Keratinocyte (primary cell): ENCODE measurements at regions not wholly inside any gene's neighbourhood (a gene's known extent, or its start where the extent isn't known, plus 50 kb on each side); places are given as distances from the start of the nearest gene placed in this dataset.

Experiments used
- CTCF ChIP-seq, 3 experiments: IDR thresholded peaks in 1 of 3; conservative IDR thresholded peaks in 1 of 3; optimal IDR thresholded peaks in 1 of 3; 2 replicates in 2 of 3; 3 replicates in 1 of 3; pipeline versions ENCODE3 to v1.5.1; 2011; ENCODE audit warnings: low read length in 3 of 3, mild to moderate bottlenecking in 3 of 3, moderate library complexity in 2 of 3, control low read depth in 1 of 3, inconsistent platforms in 1 of 3; ENCODE audit not compliant: insufficient read depth in 2 of 3; ENCODE audit errors: extremely low read depth in 1 of 3
- EZH2 ChIP-seq: IDR thresholded peaks from one replicate; pipeline ENCODE4 v1.6.1; 2012; ENCODE audit warnings: inconsistent platforms, mild to moderate bottlenecking, low read length, moderate library complexity

GRCh38 chr18:61093965-61094364 is 239.3 kb upstream of the CDH20 start:
- TF ChIP-seq CTCF (optimal IDR thresholded peaks at IDR 0.05 in 1 of 3, IDR thresholded peaks at IDR 0.05 in 1 of 3, conservative IDR thresholded peaks at IDR 0.05 in 1 of 3; ENCODE audit: extremely low read depth in 1 of 3, insufficient read depth in 2 of 3, low read length in 3 of 3) (no peak), EZH2 (no peak)
